ENCODE measurements at regions not wholly inside any gene's neighbourhood (a gene's known extent, or its start where the extent isn't known, plus 50 kb on each side); places are given as distances from the start of the nearest gene placed in this dataset.
A peak's percentile ranks its signal among the peaks of the same experiment; 100 is the strongest.

DNA sequence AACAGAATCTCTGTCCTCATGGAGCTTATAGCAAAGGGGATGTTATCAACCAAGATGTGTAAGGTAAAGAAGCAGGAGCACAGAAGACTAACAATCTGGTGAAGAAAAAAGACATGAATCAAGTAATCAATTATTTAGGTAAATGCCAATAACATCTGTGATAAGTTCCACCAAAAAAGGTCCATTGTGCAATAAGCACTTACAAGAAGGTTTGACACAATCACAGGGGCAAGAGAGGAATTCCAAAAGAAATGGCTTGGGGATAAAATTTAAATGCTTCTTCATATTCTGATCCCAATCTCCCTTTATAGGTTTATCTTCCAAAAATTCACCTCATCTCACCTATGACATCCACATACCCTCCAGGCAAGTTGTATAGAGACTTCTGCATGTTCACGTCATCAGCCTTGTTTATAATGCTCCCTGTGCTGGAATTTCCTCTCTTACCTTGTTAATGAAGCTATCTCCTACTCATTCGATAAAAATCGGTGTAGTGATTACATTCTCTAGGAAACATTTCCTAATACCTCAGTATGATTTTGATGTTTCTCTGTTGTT, 53.6 kb upstream of the DPT start:
- DNase-seq (ENCODE audit: low read depth in 2 of 2), result no peak

DNA sequence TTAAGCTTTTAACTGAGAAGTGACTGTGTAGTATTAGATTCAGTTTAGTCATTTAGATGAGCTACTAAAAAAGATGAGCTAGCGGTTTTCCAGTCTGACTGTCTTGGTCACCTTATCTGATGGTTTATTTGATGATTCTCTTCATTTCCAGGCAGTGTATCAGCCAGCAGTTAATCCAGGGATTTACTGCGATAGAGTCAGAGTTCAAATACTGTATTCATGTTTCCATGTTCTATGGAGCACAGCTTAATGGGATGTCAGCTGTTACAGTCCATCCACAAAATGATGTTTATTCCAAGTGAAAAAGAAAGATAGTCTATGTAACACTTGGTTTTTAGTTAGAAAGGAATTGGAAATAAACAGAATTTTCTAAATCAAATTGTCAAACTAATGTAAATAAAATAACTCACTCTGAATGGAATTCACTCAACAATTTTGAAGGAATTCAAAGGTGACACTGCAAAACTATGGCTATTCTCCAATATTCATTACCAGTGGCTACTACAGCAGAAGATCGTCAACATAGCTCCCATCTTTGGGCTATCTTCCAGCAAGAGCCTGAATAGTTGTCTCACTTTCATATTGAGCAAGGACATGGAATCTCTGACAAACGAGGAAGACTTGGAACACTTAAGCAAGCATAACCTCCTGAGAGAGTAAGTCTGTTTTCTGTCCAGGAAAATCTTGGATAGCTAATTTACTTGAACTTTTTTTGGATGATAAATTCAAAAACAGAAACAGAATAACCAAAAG, 54.6 kb upstream of the DPT start:
- no peak for DNase-seq (ENCODE audit: low read depth in 2 of 2)

DNA sequence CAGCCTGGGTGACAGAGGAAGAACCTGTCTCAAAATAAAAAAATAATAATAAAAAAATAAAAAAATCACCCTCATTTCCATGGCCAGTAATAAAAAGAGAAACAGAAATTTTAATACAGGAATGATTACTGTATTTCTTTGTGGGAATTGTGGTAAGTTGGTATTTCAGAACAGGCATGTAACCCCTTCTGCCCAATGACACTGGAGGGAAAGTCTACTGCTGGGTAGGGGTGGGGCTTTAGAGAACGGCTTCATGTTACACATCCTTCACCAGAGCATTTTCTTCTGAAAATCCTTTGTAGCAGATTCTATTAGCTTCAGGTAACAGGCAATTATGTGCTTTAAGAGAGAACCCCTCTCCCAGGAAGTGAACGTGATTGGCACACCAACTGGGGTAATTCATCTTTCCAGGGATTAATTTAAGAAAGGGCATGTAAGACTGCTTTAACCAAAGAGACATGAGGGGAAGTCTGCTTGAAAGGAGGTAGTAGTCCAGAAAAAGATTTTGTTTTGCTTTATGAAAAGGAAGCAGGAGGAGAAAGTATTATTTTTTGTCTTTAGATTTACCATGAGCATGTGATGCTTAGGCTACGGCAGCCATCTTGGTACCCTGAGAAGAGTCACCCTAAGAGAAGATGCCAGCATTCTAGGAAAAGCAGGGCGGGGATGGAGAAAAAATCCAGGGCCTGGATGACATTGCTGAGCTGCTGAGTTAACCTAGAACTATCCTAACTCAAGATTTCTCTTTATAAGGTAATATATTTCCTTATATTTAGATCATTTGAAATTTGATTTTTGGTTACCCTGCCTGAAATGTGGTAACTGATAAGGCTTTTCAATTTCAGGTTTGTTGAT, 57.7 kb upstream of the DPT start:
- DNase-seq (ENCODE audit: low read depth in 2 of 2), result no peak

DNA sequence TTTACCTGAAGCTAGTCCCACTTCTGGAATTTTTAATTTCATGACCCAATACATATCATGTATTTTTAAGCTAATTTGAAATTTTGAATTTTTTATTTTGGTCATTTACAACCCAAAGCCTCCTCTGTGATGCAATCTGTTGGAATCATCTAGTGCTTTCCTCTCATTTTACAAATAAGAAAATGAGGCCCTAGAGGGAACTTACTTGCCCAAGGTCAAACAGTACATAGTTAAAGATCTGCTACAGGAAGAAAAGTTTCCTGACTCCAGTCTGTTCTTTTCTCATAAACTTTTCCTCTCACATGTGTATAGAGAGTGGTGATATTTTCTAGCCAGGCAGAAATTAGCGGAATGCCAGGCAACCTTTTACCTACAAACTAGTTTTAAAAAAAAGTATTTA, 59.3 kb upstream of the DPT start:
- no peak for DNase-seq (ENCODE audit: low read depth in 2 of 2)

DNA sequence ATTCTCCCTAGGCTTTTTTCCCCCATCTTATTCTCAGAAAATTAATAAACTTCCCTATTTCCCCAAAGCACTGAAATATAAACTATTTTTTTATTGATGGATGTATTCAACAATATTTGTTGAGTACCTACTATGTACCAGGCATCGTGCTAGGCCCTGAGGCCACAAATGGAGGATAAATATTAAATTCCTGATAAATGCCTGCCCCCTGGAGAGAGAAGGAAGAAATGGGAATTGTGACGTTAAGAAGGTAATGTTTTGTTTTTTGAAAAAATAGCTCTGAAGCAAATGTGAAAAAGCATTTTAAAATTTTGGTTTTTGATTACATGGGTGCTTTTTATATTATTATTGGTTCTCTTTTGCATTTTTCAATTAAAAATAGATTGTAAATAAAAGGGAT, 60.5 kb upstream of the DPT start:
- DNase-seq (ENCODE audit: low read depth in 2 of 2), result no peak

DNA sequence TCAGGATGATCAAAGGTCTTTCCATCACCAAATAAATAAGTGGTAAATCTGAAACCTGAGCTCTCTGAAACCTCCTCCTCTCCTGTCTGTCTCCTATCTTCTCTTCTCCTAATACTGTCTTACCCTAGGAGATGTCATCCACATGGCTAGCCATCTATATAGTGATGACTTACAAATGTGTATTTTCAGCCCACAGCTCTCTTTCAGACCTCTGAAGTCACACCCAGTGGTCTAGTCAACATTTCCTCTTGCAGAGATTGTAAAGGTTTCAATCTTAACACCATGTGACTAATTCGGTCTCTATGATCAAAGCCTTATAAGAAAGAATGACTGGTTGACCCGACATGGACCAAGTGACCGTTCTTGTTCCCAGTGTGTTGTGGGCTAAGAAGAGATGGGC, 63.1 kb upstream of the DPT start:
- no peak for DNase-seq (ENCODE audit: low read depth in 2 of 2)

DNA sequence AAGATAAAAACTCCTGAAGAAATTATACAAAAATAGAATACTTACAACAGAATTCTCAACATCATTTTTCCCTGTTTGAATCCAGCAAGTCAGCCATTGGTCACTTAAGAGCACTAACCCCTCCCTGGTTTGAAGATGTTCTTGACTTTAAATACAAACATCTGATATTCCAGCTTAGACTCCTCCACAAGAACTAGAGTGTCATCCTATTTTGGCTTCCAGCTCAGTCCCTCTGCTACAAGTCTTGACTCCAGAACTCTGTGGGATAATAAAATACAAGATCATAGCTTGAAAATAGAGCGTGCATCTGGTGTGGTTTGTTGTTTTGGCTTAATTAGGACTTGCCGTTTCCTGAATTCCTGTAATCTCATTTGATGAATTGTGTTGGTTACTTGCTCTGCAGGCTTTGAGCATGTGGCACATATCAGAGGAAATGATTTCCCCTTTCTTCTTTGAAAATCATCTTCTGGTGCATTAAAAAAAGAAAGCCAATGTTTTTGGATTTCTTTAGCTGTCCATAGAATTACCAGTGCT, 63.7 kb upstream of the DPT start:
- DNase-seq (ENCODE audit: low read depth in 2 of 2), result no peak

DNA sequence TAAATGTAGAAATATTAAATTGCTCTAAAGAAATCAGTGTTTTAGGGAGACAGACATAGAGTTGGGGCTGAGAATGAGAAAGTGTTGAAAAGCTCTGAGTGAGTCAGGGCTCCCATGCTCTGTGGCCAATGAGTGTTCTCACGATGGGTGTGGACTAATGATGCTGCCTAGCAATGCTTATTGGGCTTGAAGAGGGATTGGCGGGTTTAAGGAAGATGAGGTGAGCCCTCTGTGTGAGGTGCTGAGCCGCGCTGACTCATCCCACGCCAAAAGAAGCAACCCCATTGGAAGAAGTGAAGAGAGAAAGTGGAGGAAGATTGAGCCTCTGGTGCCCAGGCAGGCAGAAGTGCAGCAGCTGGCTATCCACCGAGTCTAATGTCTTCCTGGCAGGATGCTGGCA, 65.1 kb upstream of the DPT start:
- no peak for DNase-seq (ENCODE audit: low read depth in 2 of 2)

DNA sequence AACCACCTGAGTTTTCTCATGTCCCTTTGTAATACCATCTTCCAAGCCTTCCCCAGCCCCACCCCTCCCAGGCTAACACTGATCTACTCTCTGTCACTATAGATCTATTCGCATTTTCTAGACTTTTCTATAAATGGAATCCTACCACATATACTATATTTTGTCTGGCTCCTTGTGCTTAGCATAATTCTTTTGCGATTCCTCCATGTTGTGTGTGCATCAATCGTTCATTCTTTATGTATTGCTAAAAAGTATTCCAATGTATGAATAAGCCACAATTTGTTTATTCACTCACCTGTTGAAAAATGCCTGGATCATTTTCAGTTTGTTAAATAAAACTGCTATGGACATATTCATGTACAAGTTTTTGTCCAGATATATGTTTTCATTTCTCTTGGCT, 66.7 kb upstream of the DPT start:
- no peak for DNase-seq (ENCODE audit: low read depth in 2 of 2)

DNA sequence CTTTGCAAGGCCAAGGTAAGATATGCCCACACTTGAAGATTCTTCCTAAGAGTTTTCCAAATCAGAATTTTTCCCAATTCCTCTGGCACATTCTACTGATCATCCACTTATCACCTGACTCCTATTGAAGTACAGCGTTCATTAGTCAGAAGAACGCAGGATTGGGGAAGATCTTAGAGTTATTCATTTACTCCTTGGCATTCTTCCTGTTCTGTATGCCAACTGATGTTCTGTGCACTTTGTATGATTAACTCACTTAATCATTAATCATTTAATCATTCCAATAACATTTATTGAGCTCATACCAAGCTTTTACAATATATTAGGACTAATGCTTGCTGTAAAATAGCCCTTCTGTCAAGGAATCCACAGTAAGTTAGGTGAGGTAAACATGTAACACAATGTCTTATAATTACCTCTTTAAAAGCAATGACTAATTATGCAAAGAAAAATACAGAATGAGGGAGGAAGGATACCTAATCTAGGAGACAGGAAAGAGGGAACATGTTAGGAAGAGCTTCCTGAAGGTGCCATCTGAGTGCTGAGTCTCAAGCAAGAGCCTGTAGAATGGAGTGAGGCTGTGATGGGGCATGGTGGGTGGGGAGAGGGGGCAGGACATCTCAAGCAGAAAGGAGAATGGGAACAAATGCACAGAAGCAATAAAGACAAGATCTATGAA, 71.1 kb upstream of the DPT start:
- DNase-seq (ENCODE audit: low read depth in 2 of 2), result no peak

DNA sequence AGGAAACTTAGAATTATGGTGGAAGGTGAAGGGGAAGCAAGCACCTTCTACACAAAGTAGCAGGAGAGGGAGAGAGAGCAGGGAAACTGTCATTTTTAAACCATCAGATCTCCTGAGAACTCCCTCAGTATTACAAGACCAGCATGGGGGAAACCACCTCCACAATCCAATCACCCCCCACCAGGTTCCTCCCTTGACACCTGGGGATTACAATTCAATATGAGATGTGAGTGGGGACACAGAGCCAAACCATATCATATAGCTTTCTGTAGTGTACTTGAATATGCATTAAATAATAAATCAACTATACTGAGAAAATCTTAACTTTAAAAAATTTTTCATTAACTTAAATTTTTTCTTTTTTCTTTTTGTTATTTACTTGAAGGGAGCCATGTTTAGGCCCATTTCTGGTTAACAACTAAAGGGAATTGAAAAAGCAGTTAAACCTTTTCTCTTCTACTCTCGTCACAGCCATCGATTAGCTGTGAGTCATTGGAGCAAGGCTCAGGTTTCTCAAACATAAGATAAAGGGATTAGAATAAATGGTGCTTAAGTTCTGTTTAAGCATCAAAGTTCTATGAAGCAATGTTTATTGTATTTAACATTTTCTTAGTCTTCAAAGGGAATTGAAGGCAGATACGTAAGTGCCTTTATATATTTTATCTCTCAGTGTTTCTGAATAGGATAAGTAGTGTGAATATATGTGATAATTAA, 72.2 kb upstream of the DPT start:
- DNase-seq (ENCODE audit: low read depth in 2 of 2), result no peak

DNA sequence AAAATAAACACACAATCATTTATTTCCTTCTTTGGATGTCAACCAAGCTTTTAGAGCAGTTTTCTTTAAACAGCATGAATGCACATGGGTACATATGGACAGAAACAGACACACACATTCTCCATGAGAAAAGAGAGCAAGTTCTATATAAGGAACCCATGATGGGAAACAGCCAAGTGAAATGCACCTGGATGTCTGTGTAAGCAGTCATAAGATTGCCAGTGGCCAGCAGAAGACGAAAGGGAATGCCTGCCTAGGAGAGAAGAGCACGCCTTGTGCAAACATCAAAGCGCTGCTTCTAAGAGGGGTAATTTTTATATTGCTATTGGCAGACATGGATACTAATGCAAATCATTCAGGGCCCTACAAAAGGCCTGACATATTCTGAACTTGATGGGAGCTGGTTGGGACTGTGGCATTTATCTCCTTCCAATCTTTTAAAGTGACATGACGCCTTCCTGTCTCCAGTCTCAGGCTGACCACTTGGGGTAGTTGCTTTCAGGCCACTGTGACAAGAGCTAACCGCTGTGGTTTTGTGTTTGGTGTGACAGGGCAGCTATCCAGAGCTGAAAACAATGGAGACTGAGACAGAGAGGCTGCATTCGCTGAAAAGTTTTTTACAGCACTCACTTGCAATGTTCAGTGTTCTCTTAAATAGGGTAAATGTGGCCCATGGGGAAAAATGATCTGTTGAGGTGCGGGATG, 75.0 kb upstream of the DPT start:
- DNase-seq (ENCODE audit: low read depth in 2 of 2), result no peak

DNA sequence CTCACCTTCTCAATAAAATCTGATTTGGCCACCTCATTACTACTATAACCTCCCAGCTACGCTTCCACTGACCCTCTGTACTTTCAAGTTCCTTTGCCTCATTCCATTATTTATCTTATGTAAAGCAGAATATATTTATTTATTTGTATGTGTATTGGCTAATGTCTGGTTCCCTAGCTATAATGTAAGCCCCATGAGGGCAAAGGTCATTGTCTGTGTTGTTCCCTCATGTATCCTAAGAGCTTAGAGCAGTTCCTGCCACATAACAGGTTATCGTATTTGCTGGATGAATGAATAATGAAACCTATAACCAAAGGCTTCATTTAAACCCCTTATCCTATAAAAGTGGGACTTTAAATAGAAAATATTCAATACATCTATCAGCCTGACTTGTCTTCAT, 77.9 kb upstream of the DPT start:
- no peak for DNase-seq (ENCODE audit: low read depth in 2 of 2)

DNA sequence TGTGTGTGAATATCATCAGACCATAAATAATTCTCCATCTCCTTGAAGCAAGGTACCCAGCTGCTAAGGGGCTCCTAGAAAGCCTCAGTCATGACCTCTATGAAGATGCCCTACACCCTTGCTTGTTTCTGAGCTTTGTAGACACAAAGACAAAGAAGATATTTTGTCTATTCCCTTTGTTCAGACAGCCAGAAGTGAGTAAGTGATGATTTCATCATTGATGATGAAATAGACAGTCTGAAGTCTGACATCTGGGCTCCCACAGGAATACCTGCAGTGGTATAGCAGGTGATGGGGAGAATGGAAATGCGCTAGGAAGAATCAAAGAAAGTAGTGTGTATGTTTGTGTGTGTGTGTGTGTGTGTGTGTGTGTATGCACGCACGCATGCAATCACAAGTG, 82.2 kb upstream of the DPT start:
- DNase-seq (ENCODE audit: low read depth in 2 of 2), result no peak

DNA sequence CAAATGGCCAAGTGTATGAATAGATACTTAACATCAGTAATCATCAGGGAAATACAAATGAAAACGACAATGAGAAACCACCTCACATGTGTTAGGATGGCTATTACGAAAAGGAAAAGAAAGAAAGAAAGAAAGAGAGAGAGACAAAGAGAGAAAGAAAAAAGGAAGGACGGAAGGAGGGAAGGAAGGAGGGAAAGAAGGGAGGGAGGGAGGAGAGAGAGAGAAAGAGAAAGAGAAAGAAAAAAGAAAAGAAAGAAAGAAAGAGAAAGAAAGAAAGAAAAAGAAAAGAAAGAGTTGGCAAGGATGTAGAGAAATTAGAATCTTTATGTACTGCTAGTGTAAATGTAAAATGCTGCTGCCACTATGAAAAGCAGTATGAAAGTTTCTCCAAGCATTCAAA, 90.7 kb upstream of the DPT start:
- no peak for DNase-seq (ENCODE audit: low read depth in 2 of 2)

DNA sequence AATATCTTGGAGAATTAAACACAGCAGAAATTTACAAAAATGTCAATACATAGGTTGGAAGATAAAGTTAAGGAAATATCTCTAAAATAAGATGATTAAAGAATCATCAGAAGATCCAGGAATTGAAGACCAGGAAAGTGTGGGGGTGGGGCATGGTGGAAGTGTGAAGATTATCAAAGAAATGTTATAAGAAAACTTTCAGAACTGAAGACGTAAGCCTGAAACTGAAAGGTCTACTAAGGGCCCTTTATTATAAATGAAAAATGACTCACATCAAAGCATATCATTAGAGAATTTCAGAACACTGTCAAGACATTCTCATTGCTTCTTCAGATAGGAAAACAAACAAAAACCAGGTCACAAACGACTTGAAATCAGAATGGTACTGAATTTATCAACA, 92.4 kb upstream of the DPT start:
- DNase-seq (ENCODE audit: low read depth in 2 of 2), result peak in 1 of 2 donors; percentile 12

DNA sequence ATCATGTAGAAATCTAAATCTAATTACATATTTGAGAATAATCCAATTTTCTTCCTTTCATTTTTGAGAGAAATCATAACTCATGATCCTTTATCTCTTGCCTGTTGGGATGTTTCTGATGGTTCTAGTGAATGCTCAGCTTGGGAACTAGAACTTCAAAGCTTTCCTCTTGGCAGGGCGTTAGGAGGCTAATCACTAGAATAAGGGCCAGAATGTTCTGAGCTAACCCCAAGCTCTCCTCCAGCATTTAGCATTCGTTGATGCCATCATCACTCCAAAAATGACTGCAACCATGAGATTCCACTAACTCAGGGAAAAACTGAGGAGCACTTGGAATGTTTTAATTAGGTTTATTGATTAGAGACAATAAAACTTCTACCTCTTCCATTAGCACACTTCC, 93.9 kb upstream of the DPT start:
- no peak for DNase-seq (ENCODE audit: low read depth in 2 of 2)

DNA sequence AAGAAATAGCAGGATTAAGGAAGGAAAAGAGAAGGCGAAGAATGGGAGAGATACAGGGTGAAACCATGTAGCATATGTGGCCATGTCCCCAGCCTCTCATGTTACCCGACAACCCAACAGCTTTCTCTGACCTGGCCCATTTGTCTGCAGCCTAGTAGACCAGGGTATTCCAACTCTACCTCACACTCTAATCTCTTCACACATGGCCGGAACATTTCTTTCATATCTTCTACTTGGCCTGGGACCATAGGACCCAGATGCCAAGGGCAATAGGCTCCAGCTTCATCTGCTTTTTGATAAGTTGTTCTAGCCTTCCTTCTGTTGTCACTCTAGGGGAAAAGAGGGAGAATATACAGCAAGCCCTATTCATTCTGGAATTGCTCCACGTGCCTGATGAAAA, 95.0 kb upstream of the DPT start:
- DNase-seq (ENCODE audit: low read depth in 2 of 2), result no peak

DNA sequence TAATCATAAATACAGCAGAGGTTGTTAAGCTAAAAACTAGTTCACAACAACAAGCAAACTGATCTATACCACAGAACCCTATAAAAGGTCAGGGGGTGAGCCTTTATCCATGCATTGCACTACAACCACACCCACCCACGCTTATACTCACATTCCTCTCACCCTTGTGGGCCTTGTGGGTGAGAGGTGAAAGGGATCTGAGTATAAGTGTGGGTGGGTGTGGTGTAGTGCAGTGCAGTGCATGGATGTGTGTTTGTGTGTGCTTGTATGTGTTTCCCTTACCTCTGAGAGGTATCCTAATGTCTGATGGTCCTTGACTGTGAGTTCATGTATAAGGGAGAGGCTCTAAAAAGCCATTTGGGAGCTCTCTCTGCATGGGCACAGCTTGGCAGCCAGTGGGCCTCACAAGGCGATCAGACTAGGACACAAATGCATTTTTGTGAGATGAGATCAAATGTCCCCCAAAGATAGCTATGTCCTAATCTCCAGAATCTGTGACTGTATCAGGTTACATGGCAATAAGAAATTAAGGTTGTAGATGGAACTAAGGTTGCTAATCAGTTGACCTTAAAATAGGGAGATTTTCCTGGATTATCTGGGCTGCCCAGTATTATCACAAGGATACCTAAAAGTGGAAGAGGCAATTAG, 95.5 kb upstream of the DPT start:
- no peak for DNase-seq (ENCODE audit: low read depth in 2 of 2)

DNA sequence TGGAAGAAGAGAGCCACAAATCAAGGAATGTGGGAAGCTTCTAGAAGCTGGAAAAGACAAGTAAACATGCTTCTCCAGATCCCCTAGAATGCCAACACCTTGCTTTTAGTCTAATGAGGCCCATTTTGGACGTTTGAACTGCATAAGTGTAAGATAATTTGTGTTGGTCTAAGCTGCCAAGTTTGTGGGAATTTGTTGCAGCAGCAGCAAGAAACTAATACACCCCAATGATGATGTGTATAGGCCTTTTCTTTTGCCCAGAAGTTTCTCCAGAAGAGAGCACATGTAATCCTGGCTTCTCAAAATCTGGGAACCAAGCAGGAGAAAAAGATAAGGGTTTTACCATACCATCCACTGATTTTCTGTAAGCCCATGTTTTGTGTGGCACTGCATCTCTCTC, 96.1 kb upstream of the DPT start:
- DNase-seq (ENCODE audit: low read depth in 2 of 2), result no peak
